ENCODE measurements at regions not wholly inside any gene's neighbourhood (a gene's known extent, or its start where the extent isn't known, plus 50 kb on each side); places are given as distances from the start of the nearest gene placed in this dataset.

DNA sequence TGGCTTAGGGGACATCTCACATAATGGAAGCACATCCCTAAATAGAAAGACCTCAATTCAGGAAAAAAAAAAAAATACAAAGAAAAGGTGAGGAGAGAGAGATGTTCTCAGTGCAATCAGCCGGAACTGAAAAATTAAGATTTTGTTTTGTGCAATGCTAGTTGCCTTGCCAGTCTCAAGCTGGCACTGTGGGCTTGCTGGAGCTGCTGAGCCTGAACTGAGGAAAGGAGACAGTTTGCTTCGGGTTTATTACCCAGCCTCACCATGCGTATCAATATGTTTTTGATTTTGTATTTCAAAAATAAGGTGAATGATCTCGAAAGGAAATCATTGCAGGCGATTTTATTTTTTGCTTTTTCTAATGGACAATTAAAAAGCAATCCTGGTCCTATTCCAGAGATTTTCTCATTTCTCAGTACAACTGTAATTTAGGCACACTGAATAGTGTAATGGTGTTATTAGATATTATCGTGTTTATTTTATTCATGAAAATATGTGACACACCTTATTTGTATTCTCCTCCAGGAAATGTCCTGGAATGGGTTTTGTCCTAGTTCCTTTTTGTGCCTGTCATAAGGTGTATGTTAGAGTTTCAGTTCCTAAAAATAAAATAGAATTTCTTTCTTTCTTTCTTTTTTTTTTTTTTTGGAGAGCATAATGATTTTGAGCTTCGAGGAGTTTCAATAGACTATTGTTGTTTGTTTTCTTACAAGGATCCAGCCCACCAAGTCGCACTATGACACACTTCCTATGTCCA is 72.8 kb upstream of the ZEB2 start:
- no peaks in the 10 kb centered on the region for H3K9me3 Mint-ChIP-seq
- H3K36me3 Mint-ChIP-seq: no peaks in the 10 kb centered on the region
- H3K4me3 Mint-ChIP-seq: no peak overlapping the region
- peaks cover 14 to 21% (median 21%) of the 10 kb centered on the region in 3 donors for H3K4me1 Mint-ChIP-seq
- H3K27ac Mint-ChIP-seq: no peak overlapping the region
- peaks cover 1% of the 10 kb centered on the region for H3K27me3 Mint-ChIP-seq

DNA sequence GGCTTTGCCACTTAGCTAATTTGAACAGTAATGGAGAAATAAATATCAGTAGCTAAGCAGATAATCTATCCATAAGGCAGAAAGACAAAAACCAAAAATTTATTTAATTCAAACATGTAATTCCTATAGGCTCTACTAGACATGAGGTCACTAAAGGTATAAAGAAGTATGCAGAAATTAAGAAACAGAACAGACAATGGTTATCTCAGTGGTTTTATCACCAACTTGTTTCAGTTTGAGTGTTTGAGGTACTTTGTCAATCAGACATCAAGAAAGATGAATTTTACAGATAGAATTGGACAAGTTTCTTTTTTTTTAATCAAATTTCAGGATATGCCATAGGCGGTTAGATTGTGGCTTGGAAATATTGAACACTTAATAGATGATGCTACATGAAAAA is 67.4 kb upstream of the ZEB2 start:
- Mint-ChIP-seq H3K36me3 (no peaks in the 10 kb centered on the region), H3K27me3 (peaks cover 1% of the 10 kb centered on the region), H3K27ac (no peak overlapping the region), H3K4me1 (peaks cover 3 to 8% (median 3%) of the 10 kb centered on the region in 3 donors), H3K9me3 (peaks cover 0 to 2% (median 0%) of the 10 kb centered on the region in 3 donors), H3K4me3 (no peak overlapping the region)

DNA sequence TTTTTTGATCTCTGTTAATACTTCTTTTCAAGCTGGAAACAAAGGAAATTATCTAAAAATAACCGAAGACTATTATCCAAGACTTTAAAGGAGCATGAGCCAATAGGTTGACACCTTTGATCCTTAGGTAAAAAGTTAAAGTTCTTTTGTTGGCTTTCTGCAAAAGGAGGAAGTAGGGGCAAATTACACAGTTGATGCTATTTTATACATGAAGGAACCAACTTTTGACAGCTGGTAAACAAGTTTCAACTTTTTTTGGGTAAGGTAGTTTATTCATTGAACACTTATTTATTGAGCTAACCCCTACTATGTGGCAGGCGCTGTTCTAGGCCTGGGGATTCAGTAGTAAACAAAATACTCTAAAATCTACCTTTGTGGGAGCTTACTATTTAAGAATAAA is 66.6 kb upstream of the ZEB2 start:
- peaks cover 3 to 8% (median 4%) of the 10 kb centered on the region in 3 donors for H3K4me1 Mint-ChIP-seq
- H3K9me3 Mint-ChIP-seq: peaks cover 0 to 2% (median 0%) of the 10 kb centered on the region in 3 donors
- H3K36me3 Mint-ChIP-seq: no peaks in the 10 kb centered on the region
- H3K4me3 Mint-ChIP-seq: no peak overlapping the region
- no peak overlapping the region for H3K27ac Mint-ChIP-seq
- H3K27me3 Mint-ChIP-seq: peaks cover 1% of the 10 kb centered on the region

DNA sequence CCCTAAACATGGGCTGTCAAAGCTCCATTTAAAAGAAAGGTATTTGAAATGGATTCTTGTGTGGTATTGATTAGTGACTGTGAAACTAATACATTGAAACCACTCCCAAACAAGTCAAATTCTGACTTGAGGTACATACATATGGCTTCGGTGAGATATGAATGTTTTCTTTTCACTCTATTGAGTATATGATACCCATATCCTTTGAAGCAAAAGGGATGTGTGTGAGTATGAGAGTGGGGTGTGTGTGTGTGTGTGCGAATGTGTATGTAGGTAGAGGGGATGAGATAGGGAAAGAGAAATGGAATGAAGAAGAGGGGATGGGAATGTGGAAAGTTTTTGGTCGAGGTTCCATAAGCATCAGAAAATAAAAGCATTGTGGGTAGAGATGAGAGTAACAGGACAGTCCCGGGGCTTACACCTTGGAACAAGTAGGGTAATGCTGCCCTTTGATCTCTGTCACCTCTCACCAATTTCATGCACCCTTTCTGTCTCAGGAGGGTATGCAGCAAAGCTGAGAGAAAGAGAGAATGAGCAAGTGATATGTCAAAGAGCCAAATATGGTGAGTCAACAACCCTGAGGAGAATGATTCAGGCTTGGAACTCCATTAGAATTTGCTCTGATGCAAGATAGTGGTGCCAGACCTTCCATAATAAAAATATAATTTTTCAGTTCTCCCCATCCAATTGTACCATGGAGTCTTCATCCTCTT is 64.0 kb upstream of the ZEB2 start:
- Mint-ChIP-seq H3K27me3 (no peaks in the 10 kb centered on the region), H3K4me1 (peaks cover 3 to 8% (median 4%) of the 10 kb centered on the region in 3 donors), H3K27ac (no peak overlapping the region), H3K4me3 (no peak overlapping the region), H3K36me3 (no peaks in the 10 kb centered on the region), H3K9me3 (peaks cover 0 to 2% (median 0%) of the 10 kb centered on the region in 3 donors)

DNA sequence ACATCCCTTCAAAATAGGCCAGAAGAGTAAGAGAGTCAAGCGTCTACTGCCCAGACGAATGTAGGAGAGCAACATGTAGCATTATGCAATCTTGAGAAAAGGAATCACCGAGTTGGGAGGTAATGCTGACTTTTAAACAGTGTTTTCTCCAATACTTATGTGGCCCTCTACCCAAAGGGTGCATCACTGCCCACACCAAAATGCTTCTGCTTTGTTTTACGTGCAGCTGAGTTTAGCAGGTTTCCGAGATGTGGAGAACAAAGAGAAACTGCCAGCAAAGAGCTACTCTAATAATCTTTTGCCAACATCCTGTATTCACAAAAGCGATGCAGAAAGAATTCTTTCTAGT is 63.4 kb upstream of the ZEB2 start:
- Mint-ChIP-seq H3K4me1 (peaks cover 3 to 8% (median 4%) of the 10 kb centered on the region in 3 donors), H3K4me3 (no peak overlapping the region), H3K9me3 (peaks cover 0 to 2% (median 0%) of the 10 kb centered on the region in 3 donors), H3K27ac (no peak overlapping the region), H3K36me3 (no peaks in the 10 kb centered on the region), H3K27me3 (no peaks in the 10 kb centered on the region)

DNA sequence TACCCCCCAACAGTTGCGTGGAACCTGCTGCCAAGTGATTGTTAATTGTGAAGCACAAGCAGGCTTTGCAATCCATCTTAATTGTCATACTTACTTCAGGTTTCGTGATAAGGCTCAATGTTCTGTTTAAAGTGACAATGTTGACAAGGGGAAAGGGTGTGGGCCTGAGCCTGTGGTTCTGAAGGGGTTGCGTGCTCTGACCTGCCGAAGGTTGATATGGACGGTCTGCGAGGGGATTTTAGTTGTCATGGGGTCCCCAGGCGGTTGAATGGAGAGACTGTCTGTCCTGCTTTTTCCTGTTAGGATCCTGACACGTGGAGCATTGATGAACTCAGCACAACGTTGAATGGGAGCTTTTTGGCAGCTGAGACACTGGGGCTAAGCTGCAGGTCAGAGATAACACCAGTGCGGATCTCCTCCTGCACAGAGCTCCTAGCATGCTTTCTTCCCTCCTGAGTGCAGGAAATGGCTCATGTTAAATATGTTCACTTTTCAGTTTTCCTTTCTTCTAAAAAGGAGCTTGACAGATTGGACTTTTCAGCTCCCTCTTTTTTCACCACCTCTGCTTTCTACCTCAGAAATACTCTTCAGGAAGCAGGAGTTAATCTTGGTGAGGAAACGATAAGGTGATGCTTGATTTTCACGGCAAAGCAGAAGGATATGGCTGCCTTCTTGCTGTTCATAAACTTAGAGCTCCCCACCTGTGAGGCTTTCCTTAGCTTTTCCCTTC is 62.9 kb upstream of the ZEB2 start:
- Mint-ChIP-seq H3K4me1 (peaks cover 3 to 8% (median 4%) of the 10 kb centered on the region in 3 donors), H3K36me3 (no peaks in the 10 kb centered on the region), H3K27me3 (no peaks in the 10 kb centered on the region), H3K27ac (no peak overlapping the region), H3K4me3 (no peak overlapping the region), H3K9me3 (peaks cover 0 to 2% (median 0%) of the 10 kb centered on the region in 3 donors)

DNA sequence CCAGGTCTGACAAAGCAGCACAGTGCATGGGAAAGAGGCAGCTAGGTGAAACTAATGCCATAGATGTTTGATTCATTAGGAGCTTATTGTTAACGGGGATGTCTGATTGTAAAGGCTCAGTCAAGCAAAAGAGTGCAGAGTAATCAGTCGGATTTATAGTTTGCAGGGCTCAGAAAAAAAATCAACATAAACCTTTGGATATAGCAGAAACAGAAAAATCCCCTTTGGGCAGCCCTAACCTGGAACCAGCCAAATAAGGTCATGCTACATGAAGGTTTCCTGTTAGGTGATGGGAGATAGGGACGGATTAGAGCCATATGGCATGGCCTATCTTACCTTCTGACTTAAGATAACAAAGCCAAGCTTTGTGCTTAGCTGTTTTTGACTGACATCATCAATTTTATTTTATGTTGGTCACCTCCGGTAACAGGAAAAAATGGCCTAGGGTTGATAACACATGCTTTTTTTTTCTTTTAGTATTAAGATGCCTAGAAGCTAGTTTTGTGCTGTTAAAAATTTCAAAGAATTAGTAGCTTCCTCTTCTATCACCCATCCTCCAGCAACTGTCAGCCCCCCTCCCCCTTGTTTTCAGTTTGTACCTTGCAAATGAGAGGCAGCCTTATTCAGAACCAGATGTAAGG is 60.7 kb upstream of the ZEB2 start:
- no peaks in the 10 kb centered on the region for H3K27me3 Mint-ChIP-seq
- peaks cover 0 to 5% (median 4%) of the 10 kb centered on the region in 3 donors for H3K4me1 Mint-ChIP-seq
- H3K36me3 Mint-ChIP-seq: no peaks in the 10 kb centered on the region
- H3K4me3 Mint-ChIP-seq: no peak overlapping the region
- H3K9me3 Mint-ChIP-seq: peaks cover 0 to 2% (median 1%) of the 10 kb centered on the region in 3 donors
- no peak overlapping the region for H3K27ac Mint-ChIP-seq

DNA sequence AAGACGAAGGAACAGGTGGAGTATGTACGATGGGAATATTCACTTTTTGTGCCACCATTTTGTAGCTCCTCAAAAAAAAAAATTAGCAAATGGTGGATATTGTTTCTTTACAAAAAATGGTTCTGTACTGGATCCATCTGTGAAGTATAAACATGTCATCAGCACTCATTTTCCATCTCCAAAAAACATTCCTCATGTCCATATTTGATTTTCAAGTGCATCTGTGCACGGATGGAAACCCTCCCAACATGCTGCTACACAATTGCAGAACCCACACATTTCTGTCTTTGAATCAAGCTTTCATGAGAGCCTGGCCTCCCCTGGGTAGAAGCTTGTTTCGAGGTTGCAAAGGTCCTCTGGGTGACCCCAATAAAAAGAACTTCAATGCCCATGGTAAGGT is 59.6 kb upstream of the ZEB2 start:
- peaks cover 0 to 6% (median 5%) of the 10 kb centered on the region in 3 donors for H3K4me1 Mint-ChIP-seq

DNA sequence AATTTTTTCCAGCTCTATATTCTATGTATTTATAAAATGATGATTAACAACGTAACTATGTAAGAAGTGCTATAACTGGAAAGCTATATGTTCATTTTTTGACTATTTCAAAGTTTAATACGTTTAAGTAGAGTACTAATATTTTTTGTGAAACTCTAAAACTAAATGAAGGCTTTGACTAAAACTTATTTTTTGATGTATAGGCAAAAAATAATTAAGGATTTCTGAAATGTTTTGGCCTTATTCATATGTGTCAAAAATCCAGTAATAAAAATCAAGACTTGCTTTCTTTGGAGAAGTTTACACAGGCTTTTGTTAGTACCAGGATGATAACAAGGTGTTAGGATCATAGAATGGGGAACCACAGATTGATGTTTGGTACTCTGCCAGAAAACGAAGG is 58.2 kb upstream of the ZEB2 start:
- peaks cover 0 to 2% (median 1%) of the 10 kb centered on the region in 3 donors for H3K9me3 Mint-ChIP-seq
- no peak overlapping the region for H3K4me3 Mint-ChIP-seq
- H3K27me3 Mint-ChIP-seq: peaks cover 5% of the 10 kb centered on the region
- H3K4me1 Mint-ChIP-seq: peaks cover 0 to 3% (median 0%) of the 10 kb centered on the region in 3 donors
- H3K27ac Mint-ChIP-seq: no peak overlapping the region
- no peaks in the 10 kb centered on the region for H3K36me3 Mint-ChIP-seq

More for the DNA sequence above, 59.6 kb upstream of the ZEB2 start:
- Mint-ChIP-seq H3K36me3 (no peaks in the 10 kb centered on the region), H3K27me3 (peaks cover 4% of the 10 kb centered on the region), H3K4me3 (no peak overlapping the region), H3K27ac (no peak overlapping the region), H3K9me3 (peaks cover 0 to 2% (median 1%) of the 10 kb centered on the region in 3 donors)

DNA sequence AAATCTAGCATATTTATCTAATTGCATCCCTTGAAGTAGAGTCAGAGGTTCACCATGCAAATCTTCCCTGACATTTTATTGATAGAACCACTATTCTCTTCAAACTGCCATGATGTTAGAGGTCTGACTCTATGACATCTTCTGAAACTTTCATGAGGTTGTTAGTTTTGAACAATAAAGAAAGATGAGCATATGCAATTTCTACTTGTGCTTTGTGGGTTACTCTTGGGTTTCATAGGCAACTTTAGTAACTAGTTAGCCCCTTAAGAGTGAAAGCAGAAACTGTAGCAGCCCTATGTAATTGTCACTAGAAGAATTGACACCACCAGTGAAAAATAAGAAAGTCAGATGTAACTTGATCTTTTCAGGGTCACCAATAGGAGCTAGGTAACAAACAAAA is 53.1 kb upstream of the ZEB2 start:
- no peaks in the 10 kb centered on the region for H3K36me3 Mint-ChIP-seq
- H3K4me1 Mint-ChIP-seq: peaks cover 0 to 5% (median 0%) of the 10 kb centered on the region in 3 donors
- H3K27ac Mint-ChIP-seq: no peak overlapping the region
- H3K9me3 Mint-ChIP-seq: peaks cover 0 to 2% (median 1%) of the 10 kb centered on the region in 3 donors
- H3K4me3 Mint-ChIP-seq: no peak overlapping the region
- H3K27me3 Mint-ChIP-seq: peaks cover 5% of the 10 kb centered on the region

DNA sequence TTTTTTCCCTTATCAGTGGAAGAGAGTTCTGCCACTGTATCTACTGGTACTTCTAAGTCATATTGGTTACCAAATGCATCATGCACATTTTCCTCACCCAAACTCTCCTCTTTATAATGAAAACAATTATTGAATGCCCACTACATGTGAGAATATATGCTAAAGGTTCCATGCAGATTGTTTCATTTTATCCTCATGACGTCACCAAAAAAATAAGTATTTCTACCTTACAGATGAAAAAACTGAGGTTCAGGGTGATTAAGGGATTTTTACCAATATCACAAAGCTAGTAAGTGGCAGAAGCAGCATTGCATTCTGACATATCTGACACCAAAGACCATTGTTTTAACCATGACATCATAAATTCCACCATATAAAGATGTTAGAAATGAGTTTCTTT is 51.9 kb upstream of the ZEB2 start:
- Mint-ChIP-seq H3K27me3 (peaks cover 5% of the 10 kb centered on the region), H3K9me3 (peaks cover 0 to 2% (median 1%) of the 10 kb centered on the region in 3 donors), H3K27ac (no peak overlapping the region), H3K36me3 (no peaks in the 10 kb centered on the region), H3K4me3 (no peak overlapping the region), H3K4me1 (peaks cover 0 to 5% (median 0%) of the 10 kb centered on the region in 3 donors)

DNA sequence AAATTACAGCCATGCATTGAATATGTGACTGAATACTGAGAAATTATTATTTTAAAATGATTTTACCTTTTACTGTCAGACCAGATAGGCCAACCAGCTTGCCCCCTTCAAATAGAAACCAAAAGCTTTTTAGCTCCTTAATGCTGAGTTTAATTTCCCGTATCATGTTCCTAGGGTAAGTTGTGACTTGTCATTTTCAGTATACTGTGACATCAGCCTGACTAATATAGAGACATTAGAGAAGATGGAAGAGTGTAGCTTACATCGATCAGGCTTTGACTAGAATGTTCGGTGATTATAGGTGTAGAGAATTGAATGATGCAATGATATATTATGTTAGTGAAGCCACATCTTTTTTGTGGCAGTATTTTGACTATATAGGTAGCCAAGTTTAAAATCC is 50.6 kb upstream of the ZEB2 start:
- Mint-ChIP-seq H3K27ac (no peak overlapping the region), H3K36me3 (no peaks in the 10 kb centered on the region), H3K4me3 (no peak overlapping the region), H3K27me3 (peaks cover 5% of the 10 kb centered on the region), H3K4me1 (peaks cover 0 to 5% (median 0%) of the 10 kb centered on the region in 3 donors), H3K9me3 (peaks cover 0 to 2% (median 0%) of the 10 kb centered on the region in 3 donors)
